ENCODE measurements at regions not wholly inside any gene's neighbourhood (a gene's known extent, or its start where the extent isn't known, plus 50 kb on each side); places are given as distances from the start of the nearest gene placed in this dataset.

DNA sequence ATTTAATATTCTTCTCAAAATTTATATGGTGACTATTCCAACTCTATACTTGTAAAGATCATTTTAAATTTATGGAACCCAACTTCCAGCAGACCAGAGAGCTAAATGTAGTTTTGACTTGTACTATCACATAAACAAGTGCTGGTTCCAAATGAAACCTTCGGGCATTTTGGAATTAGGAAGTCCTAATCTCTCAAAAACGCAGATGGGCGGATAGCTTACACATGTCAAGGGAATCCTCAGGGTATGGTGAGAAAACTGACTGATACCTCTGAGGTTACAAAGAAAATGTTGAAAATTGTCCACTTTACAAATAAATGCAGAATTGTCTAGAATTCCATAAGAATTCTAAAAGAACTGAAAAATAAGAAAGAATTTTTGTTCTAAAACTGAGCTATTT, 224.1 kb downstream of the SS18 start:
- ATAC-seq: no peak

DNA sequence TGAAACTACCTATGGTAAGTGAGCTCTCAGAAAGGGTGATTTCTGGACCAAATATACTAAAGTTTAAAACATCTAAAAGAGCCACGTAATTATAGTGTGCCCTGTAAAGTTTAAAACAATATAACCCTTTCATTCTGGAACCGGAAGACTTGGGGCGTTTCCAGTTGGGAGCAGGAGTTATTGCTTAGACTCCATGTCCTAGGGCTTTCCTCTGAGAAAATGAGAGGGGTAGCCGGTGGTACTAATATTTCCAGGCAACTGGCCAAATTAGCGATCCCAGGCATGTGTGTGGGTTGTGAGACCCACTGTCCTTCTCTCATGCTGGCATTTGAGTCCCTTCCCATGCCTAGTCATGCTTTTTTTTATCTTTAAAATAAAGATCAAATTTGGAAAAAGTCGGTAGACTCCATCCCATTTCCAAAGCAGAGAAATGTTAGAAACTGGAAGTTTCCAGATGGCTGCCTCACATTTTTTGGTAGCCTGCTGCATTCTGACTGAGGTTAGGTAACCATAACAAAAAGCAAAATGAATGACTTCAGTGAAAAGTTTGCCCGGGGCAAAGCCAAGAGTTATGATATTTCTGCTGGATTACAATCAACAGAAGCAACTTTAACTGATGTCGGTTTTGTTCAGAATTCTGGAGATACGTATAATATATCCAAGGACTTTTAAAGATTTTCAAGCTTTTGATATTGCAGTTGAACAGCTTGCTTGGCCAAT, 227.4 kb downstream of the SS18 start:
- no peak for ATAC-seq

DNA sequence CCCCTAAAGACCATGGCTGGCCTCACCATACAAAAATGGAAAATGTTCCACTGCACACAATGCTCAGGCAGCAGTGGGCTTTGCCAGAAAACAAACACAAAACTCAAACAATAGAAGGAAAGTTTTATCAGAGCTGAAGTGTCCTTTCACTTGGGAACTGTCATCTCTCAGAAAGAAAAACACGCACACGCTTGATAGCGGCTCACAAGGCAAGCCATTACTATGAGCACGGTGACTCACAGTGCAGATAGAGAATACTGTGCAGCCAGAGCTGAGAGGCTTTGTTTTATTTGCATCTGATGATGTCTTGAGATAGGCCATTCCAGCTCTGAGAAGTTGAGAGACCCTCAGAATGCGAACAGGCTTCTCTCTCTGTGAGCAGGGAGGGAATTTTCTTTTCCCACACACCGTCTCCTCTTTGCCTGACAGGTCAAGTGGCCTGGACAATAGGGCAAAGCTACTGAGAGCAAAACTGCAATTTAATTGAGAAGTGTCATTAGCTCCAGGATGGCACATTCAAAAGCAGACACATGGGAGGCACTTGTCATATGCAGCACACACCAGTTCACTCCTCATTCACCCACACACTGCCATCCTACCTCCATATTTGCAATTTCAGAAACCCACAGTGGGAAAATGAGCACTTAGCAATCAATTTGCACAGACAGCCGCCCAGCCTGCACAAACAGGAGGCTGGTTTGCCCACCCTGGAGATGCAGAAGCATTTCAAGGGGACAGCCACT, 236.6 kb downstream of the SS18 start:
- ATAC-seq: no peak

DNA sequence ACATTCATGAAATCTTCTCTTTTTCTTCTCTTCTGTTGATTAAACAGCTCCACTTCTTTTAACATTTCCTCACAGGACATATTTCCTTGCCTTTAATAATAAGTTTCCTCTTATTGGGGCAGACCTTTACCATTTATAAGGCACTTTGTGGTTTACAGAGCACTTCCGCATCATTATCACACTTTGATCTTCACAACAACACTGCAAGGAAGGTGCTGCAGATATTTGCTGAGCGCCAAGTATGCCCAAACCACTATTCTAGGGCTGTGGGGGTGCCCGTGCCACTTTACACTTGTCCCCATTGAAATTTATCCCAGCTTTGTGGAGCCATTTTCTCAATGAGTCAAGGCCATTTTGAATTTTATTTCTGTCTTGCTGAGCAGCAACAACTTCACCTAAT, 246.6 kb downstream of the SS18 start:
- ATAC-seq: no peak

DNA sequence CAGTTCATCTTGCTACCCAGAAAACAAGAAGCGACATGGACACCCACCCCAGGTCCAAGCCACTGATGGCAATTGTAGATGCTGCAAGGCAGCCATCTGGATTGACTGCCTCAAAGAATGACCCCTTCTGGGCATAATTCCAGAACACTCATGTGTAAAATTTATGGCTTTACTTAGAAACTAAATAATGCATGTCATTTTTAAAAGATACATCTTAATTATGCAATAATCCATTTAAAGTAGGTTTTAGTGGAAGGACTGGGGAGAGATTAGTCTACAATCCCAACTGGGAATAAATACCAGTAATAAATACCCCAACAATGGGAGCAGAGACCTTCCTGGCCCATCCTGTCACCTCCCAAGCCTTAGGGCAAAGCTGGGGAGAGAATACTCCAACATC, 247.7 kb downstream of the SS18 start:
- no peak for ATAC-seq

DNA sequence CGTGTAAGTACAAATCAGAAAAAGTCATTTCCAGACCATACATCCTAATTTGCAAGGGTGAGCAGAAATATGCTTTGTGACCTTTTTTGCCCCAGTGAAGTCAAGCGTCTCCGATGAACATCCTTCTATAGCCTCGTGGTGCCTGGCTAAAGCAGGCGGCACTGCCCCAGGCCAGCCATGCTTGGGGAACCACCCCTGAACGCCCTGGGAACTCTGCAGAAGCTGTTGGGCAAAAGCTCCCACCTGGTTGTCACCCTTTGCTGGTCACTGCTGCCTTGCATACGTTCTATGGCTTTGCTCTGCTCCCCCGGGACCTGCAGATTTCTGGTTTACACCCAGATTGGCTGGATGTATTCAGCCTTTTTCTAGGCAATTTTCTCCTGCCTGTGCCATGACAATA, 256.4 kb downstream of the SS18 start:
- ATAC-seq: no peak

DNA sequence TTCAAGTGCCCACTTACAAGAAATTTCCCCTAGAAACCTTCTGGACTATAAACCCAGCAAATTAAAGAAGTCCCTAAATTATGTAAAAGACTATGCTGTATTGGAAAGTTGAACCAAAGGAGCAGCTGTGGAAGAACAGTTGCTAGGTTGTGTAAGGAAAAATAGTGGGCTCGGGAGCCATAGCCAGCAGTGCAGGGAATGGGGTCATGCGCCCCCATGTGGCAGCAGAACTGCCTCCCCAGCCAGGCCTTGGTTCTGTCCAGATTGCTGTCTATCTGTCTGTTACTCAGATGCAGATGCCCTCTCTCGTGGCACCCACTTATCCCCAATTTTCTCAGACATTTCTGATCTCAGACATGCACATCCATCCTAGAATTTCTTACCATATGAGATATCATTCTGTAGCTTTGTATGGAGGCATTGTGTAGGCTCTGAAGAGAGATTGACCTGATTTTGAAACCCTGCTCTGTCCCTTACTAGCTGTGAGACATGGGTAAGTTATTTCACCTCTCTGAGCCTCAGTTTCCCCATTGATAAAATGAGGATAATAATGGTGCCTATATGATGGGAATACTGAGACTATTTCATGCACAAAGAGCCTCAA, 258.3 kb downstream of the SS18 start:
- ATAC-seq: no peak

DNA sequence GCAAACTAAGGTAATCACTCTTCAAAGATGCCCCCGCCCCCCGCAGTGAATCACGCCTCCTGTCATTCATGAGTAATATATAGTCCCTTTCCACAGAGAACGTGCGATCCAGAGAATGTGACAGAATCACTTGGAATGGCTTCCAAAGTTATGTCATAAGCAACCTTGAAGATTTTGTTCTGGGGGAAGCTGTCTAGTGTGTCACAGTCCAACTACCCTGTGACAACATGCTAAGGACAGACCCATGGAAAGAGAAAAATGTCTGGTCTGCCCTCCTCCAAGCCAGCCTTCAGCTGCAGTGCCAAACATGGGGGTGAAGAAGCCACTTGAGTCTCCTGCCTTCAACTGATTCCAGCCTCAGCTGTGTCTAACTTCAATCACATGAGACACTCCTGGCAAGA, 259.1 kb downstream of the SS18 start:
- no peak for ATAC-seq

DNA sequence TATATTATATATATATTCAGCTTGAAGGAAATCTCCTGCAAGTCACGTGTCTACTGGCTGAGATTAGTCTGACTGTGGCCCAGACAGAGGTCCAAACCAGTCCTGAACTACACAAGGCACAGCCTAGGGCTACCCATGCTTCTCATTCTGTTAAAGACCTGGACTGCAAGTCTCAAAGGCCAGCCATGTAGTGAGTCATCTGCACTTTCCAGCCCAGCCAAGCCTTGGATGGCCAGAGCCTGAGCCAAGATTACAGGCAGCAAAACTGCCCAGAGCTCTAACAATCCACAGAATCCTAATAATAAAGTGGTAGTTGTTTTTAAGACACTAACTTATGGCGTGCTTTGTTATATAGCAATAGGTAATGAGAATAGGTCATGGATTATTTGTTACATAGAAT, 259.6 kb downstream of the SS18 start:
- ATAC-seq: no peak

DNA sequence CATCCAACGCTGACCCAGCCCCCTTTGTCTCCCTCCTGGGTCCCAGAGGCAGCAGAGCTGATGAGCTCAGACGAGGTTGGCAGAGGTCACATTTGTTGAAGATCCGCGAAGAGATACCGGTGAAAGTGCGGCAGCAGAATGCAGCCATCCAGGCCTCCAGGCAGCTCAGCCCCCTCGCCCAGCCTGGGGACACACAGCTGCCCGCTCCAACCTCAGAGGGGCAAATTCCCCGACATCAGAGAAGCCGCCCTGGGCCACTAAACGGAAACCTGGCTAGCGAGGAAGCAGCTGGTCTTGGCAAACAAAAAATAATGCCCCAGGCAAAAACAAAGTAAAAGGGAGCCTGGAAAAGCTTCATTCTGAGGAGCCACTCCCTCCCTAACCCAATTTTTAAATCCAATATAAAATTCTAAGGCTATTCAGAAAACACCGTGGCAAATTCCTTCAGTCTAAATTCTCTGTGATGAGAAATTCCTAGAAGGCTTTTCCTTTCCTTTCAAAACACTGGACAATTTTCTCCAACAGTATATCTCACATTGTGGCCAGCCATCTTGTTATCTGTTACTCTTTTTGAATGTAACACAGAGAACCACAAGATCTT, 262.4 kb downstream of the SS18 start:
- no peak for ATAC-seq

DNA sequence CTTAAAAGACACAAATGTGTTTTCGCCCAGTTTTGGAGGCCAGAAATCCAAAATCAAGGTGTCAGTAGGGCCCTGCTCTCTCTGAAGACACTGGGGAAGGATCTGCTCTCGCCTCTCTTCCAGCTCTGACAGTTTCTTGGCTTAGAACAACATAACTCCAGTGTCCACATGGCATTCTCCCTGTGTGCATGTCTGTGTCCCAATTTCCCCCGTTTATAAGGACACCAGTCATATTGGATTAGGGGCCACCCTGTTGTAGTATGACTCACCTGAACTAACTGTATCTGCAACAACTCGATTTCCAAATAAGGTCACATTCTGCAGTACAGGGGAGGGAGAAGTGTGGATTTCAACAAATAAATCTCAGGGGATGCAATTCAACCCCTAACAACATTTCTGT, 263.2 kb downstream of the SS18 start:
- ATAC-seq: no peak

DNA sequence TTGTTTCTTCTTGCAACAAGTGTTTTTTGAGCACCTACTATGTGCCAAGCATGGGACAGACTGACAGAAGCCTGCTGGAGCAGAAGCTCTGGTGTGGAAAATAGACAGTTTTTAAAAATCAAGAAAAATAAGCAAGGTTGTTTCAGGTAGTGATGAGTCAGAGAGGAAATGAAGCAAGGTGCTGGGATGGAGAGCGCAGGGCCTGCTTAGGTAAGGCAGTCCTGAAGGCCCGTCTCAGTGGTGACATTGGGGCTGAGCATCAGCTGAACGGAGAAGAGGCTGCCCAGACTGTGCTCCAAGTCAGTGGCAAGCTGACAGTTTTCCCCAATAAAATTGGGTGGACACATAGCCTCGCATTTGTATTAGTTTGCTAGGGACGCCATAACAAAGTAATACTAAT, 263.6 kb downstream of the SS18 start:
- no peak for ATAC-seq

DNA sequence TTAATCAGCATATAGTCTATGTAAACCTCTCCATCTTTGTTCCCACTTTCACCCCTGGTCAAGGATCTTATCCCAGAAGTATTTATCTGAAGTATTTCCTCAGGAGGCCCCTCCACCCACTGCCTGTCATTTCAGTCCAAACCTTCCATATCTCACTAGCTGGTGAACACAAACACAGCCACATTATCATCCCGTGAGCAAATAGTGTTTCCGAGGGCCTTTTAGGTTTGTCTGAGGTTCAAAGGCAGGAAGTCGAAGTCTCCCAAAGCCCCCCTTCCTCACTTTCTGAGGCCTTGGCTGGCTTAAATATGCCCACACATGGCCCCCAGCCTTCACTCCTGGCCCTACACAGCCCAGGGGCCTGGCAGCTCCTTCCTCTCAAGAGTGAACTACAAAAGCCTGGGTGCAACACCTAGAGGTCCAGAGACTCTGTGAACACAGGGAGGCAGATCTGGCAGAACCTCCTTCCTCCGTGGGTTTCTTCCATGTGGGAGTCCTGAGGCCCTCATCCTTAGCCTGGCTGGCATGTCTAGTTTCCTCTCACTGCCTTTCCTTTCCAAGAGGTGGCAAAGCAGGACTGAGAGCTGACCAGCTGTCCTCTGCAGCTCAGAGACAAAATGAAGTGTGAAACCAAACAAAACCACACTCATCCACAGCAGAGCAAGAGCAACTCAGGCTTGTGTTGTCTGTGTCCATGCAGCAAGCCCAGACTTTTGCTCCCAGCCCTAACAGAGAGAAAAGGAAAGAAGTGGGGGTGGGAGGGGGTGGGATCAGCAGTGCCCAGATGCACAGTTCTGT, 264.2 kb downstream of the SS18 start:
- ATAC-seq: no peak

DNA sequence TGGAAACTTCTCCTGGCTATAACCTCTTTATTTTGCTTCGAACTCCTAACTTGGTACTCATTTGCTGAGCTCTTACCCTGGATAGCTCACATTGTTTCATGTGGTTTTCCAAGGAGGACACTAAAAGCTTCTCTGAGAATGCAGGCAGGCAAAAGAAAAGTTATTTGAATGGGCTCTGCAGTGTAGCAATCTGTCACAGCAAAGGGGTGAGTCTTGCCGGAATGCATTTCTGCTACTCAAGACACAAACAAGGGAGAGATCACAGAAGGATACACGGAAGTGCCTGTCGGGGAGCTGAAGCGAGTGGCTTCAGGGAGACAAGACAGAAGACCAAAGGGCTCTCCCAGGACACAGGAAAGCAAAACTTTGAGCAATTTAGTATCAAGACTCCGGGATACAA, 265.4 kb downstream of the SS18 start:
- no peak for ATAC-seq

DNA sequence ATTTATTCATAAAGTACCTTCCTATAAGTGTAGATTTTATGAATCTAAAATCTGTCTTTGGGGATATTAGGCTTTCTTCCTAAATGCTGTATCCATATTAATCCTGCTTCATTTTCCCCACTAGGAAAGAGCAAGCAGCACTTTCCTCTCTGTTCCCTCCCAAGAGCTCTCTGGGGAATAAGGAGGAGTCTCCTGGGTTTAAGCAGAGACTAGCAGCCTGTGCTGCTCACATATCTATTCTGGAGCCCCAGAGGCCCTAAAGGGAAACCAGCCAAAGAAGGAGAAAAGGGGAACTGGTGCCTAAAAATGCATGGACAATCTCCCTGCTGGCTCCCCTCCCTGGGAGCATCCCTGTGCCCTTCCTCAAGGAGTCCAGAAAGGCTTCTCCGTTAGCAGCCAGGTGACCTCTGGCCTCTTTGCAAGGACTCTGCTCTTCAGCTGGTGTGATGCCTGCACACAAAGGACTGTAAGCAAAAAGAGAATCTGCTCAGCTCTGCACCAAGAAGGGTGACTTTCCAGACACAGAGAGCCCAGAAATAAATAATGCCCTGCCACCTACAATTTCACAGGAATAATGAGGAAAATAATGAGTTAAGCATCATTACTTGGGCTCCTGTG, 270.6 kb downstream of the SS18 start:
- no peak for ATAC-seq

DNA sequence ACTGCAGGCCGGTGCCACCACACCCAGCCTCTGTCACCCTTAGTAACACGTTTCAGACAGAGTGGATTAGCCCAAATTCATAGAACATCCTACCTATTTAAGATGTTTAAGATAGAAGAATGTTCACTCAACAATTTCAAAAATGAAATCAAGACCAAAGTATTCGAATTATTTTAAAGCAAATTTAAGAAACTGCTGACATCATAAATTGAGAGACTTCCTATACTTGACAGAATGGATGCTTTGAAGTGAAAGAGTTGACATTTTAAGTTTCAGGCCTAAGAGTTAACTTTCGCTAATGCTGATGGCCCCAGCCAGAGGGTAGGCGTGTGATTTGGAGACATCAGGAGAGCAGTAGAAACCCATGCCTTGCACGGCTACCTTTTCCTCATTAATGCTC, 271.9 kb downstream of the SS18 start:
- ATAC-seq: no peak

DNA sequence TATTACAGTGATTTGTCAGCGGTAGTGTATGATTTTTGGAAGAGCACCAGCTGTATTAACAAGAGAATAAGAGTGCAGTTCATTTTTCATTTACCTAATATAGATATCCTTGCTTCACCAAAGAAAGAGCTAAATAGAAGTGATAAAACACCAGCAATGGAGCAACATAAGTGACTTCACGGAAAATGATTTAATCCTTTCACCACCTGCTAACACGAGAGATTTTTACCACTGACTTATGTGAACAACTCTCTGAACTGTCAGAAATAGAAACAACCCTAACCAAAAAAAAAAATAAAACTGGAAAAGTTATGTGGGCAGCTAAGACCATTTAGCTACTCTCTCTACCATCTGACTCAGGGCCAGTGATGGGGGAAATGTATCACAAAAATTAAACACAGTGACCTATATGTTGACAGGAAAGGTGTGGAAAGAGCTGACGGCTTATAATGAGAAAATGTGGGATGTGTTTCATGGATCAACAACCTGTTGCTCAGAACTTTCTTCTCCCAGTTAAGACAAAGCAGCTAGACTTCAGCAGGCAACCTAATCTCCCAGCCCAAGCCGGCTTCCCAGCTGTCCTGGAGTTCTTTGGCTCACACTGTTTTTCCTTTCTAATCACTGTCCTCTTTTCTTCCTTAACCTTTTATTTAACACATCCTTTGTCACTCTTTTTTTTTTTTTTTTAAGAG, 272.7 kb downstream of the SS18 start:
- ATAC-seq: no peak

DNA sequence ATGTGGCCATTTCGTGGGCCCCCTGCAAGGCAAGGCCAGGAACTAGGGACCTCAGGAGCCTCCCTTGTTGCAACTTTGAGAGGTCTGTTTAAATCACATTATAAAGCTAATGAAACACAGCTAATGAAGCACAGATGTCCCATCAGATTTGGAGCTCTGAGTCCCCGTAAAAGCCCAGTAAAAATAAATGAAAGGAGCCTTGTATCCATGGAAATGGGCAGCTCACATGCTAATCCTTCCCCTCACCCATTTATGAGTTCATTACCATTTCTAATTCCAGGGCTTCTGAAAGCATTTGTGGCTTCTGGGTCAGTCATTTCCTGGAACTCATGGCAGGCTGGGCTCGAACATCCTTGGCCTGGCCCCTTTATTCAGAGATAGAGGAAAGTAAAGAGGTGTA, 274.8 kb downstream of the SS18 start:
- ATAC-seq: no peak

DNA sequence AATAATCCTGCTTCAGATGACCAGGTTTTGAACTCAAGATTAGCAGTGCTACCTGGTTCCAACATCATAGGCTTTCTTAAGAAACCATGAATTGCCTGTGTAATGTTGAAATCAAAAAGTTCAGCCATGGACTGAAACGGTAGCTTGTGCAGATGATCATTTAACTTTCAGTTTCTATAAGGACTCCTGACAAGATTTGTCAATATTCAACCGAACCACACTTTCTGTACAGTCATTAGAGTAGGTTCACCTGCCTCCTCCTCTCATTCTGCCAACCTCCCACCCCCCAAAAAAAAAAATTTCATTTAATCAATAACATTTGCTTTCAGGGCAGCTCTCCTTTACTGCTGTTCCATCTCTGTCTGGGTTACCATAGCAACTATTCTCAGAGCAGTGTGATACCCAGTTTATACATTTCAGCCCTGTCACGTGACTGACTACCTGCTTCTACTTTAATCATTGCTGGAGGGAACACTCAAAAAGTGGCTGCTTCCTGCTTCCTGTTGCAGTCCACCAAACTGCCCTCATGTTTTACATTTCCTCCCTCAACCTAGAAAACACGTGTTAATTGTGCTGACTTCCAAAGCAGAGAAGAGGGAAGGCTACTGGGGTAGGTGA, 275.5 kb downstream of the SS18 start:
- ATAC-seq: peak; percentile 55 to 66

DNA sequence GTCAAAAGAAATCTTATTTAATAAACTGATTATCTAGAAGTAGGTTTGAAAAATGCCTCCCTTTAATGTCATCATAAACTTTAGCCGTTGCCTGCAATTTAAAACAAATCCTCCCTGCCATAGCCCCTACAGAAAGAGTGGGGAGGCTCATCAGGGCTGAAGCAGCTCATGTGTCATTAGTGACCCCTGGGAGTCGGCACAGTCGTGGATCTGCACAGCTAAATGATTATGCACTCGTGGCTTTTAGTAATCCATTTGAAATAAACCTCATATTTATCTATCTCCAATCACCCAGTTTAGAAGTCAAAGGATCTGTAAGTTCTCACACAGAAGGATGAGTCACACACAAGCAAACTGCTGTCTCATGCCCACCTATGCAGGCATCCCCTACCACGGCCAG, 277.3 kb downstream of the SS18 start:
- no peak for ATAC-seq

DNA sequence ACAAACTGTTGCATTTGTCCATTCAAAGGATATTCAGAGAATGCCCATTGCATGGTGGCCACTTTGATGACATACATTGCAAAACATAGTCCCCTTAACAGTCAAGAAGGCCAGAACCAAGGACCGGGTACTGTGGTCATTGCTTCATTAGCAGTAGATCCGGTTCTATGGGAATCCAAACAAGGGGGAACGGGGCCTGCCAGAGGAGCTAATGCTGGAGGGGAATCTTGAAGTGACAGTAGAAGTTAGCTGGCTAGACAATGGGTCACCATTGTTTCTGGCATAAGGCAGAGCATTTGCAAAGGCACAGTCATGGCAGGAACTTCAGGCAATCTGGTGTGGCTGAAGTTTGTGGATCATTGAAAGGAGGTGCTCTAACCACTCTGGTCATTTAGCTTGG, 279.7 kb downstream of the SS18 start:
- ATAC-seq: no peak
